Adrenal gland (tissue), 5 donors: ENCODE measurements at regions not wholly inside any gene's neighbourhood (a gene's known extent, or its start where the extent isn't known, plus 50 kb on each side); places are given as distances from the start of the nearest gene placed in this dataset.

Experiments
- POLR2A ChIP-seq, 2 donors: fragments of 450-650 bp; IDR thresholded peaks; one replicate each; pipeline ENCODE4 v1.6.1; 2017; ENCODE audit warnings: antibody characterized with exemption in 2 of 2, mild to moderate bottlenecking in 2 of 2, moderate library complexity in 1 of 2
- TF ChIP-seq, protein P1 (sequence below), 6 experiments: fragments of 450-650 bp in 4 of 6; fragments of 200-600 bp in 2 of 6; sonication (generic) in 1 of 6; IDR thresholded peaks; 1 replicate in 5 of 6; 2 replicates in 1 of 6; pipeline versions ENCODE4 v1.5.1 to v1.8.0; 2016 to 2021; ENCODE audit warnings: antibody characterized with exemption in 6 of 6, mild to moderate bottlenecking in 2 of 6, moderate library complexity in 1 of 6
- donor health status: DM: no; HTN: no; CAD: no.

DNA sequence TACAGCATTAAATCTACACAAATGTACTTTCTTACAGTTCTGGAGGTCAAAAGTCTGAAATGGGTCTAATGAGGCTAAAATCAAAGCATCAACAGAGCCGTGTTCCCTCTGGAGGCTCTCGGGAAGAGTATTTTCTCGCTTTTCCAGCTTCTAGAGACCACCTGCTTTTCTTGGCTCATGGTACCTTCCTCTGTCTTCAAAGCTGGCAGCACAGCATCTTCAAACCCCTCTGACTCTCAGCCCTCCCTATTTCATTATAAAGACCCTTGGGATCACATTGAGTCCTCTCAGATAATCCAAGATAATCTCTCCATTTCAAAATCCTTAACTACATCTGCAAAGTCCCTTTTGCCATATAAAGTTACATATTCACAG lies 117.8 kb upstream of the NCK2 start:
- no peak for TF ChIP-seq POLR2A (IDR thresholded peaks at IDR 0.05)
- TF ChIP-seq, protein P1, sequence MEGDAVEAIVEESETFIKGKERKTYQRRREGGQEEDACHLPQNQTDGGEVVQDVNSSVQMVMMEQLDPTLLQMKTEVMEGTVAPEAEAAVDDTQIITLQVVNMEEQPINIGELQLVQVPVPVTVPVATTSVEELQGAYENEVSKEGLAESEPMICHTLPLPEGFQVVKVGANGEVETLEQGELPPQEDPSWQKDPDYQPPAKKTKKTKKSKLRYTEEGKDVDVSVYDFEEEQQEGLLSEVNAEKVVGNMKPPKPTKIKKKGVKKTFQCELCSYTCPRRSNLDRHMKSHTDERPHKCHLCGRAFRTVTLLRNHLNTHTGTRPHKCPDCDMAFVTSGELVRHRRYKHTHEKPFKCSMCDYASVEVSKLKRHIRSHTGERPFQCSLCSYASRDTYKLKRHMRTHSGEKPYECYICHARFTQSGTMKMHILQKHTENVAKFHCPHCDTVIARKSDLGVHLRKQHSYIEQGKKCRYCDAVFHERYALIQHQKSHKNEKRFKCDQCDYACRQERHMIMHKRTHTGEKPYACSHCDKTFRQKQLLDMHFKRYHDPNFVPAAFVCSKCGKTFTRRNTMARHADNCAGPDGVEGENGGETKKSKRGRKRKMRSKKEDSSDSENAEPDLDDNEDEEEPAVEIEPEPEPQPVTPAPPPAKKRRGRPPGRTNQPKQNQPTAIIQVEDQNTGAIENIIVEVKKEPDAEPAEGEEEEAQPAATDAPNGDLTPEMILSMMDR (IDR thresholded peaks at IDR 0.05) = no peak
